GM12865 (cell line): ENCODE measurements at regions not wholly inside any gene's neighbourhood (a gene's known extent, or its start where the extent isn't known, plus 50 kb on each side); places are given as distances from the start of the nearest gene placed in this dataset.

Experiments used
- DNase-seq: peaks from one replicate; pipeline ENCODE4 v3.0.0; 2010; ENCODE audit warnings: low read depth
- H3K4me3 ChIP-seq: 2 replicates; pipeline ENCODE4 v1.5.1; 2011; ENCODE audit warnings: mild to moderate bottlenecking, low read depth, low read length, control low read depth
- CTCF ChIP-seq: IDR thresholded peaks from 2 replicates; pipeline ENCODE4 v1.5.1; 2011; ENCODE audit warnings: low read length, control low read depth, low read depth, inconsistent platforms; ENCODE audit not compliant: insufficient read depth; ENCODE audit errors: missing control alignments

GRCh38 chr22:48948575-48949170 is 879.0 kb downstream of the BRD1 start:
- no peak for DNase-seq
- H3K4me3 ChIP-seq, result no peak overlapping the region
- no peak for TF ChIP-seq CTCF

DNA sequence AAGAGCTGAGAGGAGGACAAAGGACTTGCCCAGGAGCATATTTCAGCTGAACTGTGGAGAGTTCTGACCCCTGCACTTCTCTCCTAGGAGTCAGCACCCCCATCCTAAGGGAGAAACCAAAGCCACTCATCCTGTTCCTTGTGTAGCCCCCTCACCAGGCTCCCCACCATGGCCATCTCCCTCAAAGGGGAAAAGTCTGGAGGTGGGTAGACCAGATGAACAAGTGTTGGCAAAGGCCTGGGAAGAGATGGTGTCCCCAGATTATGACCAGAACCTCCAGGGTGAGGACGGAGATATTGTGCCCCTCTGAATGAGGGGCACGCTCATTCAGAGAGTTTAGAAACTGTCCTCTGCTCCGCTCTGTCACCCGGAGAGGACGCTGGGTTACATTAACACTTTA is 880.0 kb downstream of the BRD1 start:
- no peak for DNase-seq
- TF ChIP-seq CTCF, result no peak

DNA sequence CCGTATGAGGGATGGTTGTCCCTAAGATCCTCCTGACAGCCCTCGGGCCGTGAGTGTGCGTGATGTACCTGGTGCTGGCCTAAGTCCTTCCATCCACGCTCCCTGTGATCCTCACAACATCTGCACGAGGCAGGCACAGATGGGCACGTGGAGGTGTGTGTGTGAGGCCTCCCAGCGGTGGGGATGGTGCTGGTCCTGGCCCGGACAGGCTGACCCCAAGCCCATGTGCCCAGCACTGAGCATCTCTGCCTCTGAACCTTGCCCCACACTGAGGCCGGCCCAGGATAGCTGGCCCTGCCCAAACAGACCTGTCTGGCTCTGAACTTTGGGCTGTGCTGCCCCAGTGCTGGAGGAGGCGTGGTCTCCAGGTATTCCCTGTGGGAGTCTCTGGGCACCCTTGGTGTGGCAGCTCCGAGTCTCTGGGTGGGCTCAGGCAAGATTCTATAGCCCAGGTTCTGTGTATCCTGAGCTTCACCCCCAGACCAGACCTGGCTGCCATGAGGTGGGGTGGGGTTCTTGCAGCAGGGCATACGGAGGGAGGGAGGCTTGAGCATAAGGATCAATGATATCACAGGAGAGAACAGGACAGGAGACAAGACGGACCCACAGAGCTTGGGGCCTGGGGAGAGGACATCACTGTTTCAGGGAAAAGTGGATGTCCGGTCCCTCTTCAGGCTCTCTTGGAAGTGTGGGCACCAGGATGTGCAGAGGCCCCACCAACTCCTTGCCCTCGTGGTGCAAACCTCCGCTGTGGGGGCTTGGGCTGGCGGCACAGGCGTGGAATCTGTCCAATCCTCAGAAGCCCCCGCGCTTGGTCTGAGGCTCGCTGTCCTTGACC is 881.8 kb downstream of the BRD1 start:
- H3K4me3 ChIP-seq, result no peak overlapping the region
- no peak for DNase-seq
- no peak for TF ChIP-seq CTCF

More for the DNA sequence above, 880.0 kb downstream of the BRD1 start:
- no peak overlapping the region for H3K4me3 ChIP-seq

DNA sequence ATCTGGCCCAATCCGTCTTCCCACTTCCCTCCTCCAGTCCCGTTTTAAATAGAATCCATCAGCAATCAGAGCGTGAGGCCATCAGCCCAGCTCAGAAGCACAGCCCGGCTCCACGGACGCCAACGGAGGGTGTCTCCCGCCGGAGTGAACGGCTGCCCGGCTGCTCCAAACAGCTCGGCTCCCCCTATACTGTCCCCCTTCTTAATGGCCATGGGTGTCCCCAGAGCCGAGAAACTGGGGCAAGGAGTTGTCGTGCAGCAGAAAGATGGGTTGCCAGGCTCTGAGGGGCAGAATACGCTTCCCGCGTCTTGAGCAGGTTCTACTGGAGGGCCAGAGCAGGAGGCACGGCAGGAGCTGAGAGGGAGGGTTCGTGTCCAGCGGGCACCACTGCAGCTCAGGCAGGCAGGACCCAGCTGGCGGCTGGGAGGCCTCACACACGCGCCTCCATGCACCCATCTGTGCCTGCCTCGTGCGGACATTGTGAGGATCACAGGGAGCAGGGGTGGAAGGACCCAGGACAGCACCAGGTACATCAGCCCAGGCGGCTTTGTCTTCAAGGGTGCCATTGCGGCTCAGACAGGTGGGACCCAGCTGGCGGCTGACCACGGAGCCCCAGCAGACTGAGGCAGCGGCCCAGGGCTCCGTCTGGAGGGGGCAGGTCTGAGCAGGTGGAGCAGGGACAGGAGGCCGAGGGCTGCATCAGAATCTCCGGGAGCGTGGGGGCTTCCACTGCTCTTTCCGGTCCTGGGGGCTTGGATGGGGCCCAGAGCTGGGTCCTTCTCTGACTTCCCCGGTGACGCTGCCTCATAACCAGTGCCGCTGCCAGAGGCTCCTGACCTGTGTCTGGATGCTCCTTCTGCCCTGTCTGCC is 882.7 kb downstream of the BRD1 start:
- no peak overlapping the region for H3K4me3 ChIP-seq
- TF ChIP-seq CTCF, result no peak
- DNase-seq, result no peak

GRCh38 chr22:48944433-48944750 is 883.3 kb downstream of the BRD1 start:
- no peak for TF ChIP-seq CTCF
- H3K4me3 ChIP-seq, result no peak overlapping the region
- no peak for DNase-seq

GRCh38 chr22:48943567-48944432 is 883.9 kb downstream of the BRD1 start:
- H3K4me3 ChIP-seq, result no peak overlapping the region
- no peak for DNase-seq
- no peak for TF ChIP-seq CTCF
